Keratinocyte (primary cell): ENCODE measurements at regions not wholly inside any gene's neighbourhood (a gene's known extent, or its start where the extent isn't known, plus 50 kb on each side); places are given as distances from the start of the nearest gene placed in this dataset.

Experiments
- DNase-seq: peaks from one replicate; pipeline ENCODE4 v3.0.0-alpha.2; 2011; ENCODE audit warnings: low read depth, missing footprints, low spot score
- FAIRE-seq: peaks from 2 replicates; lab custom pipeline; 2011; peaks lifted over from hg19 to GRCh38; lab: Jason Lieb, UNC
- H2AFZ ChIP-seq: 2 replicates; pipeline ENCODE4 v1.6.0; 2012; ENCODE audit warnings: low read length, control low read depth, inconsistent platforms; ENCODE audit not compliant: control insufficient read depth
- H3K27ac ChIP-seq: 2 replicates; pipeline ENCODE4 v1.5.1; 2011; ENCODE audit warnings: low read length; ENCODE audit not compliant: control insufficient read depth, insufficient read depth
- H3K27me3 ChIP-seq: 3 replicates; pipeline ENCODE4 v1.6.0; 2011; ENCODE audit warnings: low read length; ENCODE audit not compliant: control insufficient read depth, insufficient read depth; ENCODE audit errors: extremely low read depth
- H3K36me3 ChIP-seq, 2 experiments: 2 replicates in 1 of 2; 3 replicates in 1 of 2; pipeline ENCODE4 v1.5.1; 2011; ENCODE audit warnings: low read length in 2 of 2, mild to moderate bottlenecking in 1 of 2; ENCODE audit not compliant: control insufficient read depth in 2 of 2, insufficient read depth in 2 of 2; ENCODE audit errors: extremely low read depth in 1 of 2
- H3K4me1 ChIP-seq: 3 replicates; pipeline ENCODE4 v1.5.1; 2011; ENCODE audit warnings: low read length; ENCODE audit not compliant: control insufficient read depth, insufficient read depth; ENCODE audit errors: extremely low read depth
- H3K4me2 ChIP-seq: 3 replicates; pipeline ENCODE4 v1.6.0; 2011; ENCODE audit warnings: low read depth, low read length; ENCODE audit not compliant: control insufficient read depth, insufficient read depth; ENCODE audit errors: extremely low read depth
- H3K4me3 ChIP-seq, 3 experiments: fragments of 200-600 bp in 1 of 3; sonication (generic) in 1 of 3; 2 replicates in 2 of 3; 3 replicates in 1 of 3; pipeline ENCODE4 v1.5.1; 2011 to 2016; ENCODE audit warnings: low read length in 3 of 3, mild to moderate bottlenecking in 3 of 3, control low read depth in 2 of 3, inconsistent platforms in 1 of 3, low read depth in 1 of 3, mixed read lengths in 1 of 3, mixed run types in 1 of 3, moderate library complexity in 1 of 3; ENCODE audit not compliant: control insufficient read depth in 2 of 3, insufficient read depth in 2 of 3; ENCODE audit errors: extremely low read depth in 1 of 3
- H3K79me2 ChIP-seq: 2 replicates; pipeline ENCODE4 v1.6.0; 2012; ENCODE audit warnings: low read length; ENCODE audit not compliant: control insufficient read depth, insufficient read depth
- H3K9ac ChIP-seq: 3 replicates; pipeline ENCODE4 v1.6.0; 2011; ENCODE audit warnings: low read length; ENCODE audit not compliant: control insufficient read depth, insufficient read depth; ENCODE audit errors: extremely low read depth
- H3K9me1 ChIP-seq: 3 replicates; pipeline ENCODE4 v1.6.0; 2011; ENCODE audit warnings: low read length; ENCODE audit not compliant: control insufficient read depth, insufficient read depth; ENCODE audit errors: extremely low read depth
- H3K9me3 ChIP-seq: 2 replicates; pipeline ENCODE4 v1.5.1; 2012; ENCODE audit warnings: low read depth, low read length; ENCODE audit not compliant: control insufficient read depth
- H4K20me1 ChIP-seq: 3 replicates; pipeline ENCODE4 v1.6.0; 2011; ENCODE audit warnings: low read length; ENCODE audit not compliant: control insufficient read depth, insufficient read depth; ENCODE audit errors: extremely low read depth
- CTCF ChIP-seq, 3 experiments: IDR thresholded peaks in 1 of 3; conservative IDR thresholded peaks in 1 of 3; optimal IDR thresholded peaks in 1 of 3; 2 replicates in 2 of 3; 3 replicates in 1 of 3; pipeline versions ENCODE3 to v1.5.1; 2011; ENCODE audit warnings: low read length in 3 of 3, mild to moderate bottlenecking in 3 of 3, moderate library complexity in 2 of 3, control low read depth in 1 of 3, inconsistent platforms in 1 of 3; ENCODE audit not compliant: insufficient read depth in 2 of 3; ENCODE audit errors: extremely low read depth in 1 of 3
- EZH2 ChIP-seq: IDR thresholded peaks from one replicate; pipeline ENCODE4 v1.6.1; 2012; ENCODE audit warnings: inconsistent platforms, mild to moderate bottlenecking, low read length, moderate library complexity
- dilution Hi-C: fragments of 300-500 bp; cut with MboI; formaldehyde crosslinking; loops from one replicate; pipeline ENCODE4 v1.7.0; 2020; ENCODE audit warnings: low sequenced_read_pairs; ENCODE audit not compliant: extremely low pct_ligation_motif_present

- DNase-seq (no peak), FAIRE-seq (no peak)
- no peak overlapping the region for H3K27ac ChIP-seq
- H3K79me2 ChIP-seq, result no peaks in the 10 kb centered on the region
- no peak overlapping the region for H3K4me3 ChIP-seq
- no peaks in the 10 kb centered on the region for H4K20me1 ChIP-seq
- no peaks in the 10 kb centered on the region for H3K36me3 ChIP-seq
- H3K9me1 ChIP-seq, result no peaks in the 10 kb centered on the region
- H3K4me2 ChIP-seq, result no peak overlapping the region
- no peak overlapping the region for H3K9ac ChIP-seq
- dilution Hi-C loops, result no loop called here
- H2AFZ ChIP-seq, result no peak overlapping the region
- no peaks in the 10 kb centered on the region for H3K4me1 ChIP-seq
- no peaks in the 10 kb centered on the region for H3K9me3 ChIP-seq
- H3K27me3 ChIP-seq, result no peaks in the 10 kb centered on the region
- TF ChIP-seq CTCF (optimal IDR thresholded peaks at IDR 0.05 in 1 of 3, IDR thresholded peaks at IDR 0.05 in 1 of 3, conservative IDR thresholded peaks at IDR 0.05 in 1 of 3; ENCODE audit: extremely low read depth in 1 of 3, insufficient read depth in 2 of 3, low read length in 3 of 3) (no peak), EZH2 (no peak)
Measured at GRCh38 chr13:80599765-80600164, 258.8 kb upstream of the SPRY2 start.

- no peak for FAIRE-seq
- H3K4me3 ChIP-seq, result no peak overlapping the region
- H3K27me3 ChIP-seq, result no peaks in the 10 kb centered on the region
- H4K20me1 ChIP-seq, result no peaks in the 10 kb centered on the region
- H3K36me3 ChIP-seq, result no peaks in the 10 kb centered on the region
- no peaks in the 10 kb centered on the region for H3K4me1 ChIP-seq
- no peaks in the 10 kb centered on the region for H3K9me1 ChIP-seq
- H3K4me2 ChIP-seq, result no peak overlapping the region
- no peaks in the 10 kb centered on the region for H3K79me2 ChIP-seq
- no peak overlapping the region for H2AFZ ChIP-seq
- H3K27ac ChIP-seq, result no peak overlapping the region
- no peaks in the 10 kb centered on the region for H3K9me3 ChIP-seq
- no peak overlapping the region for H3K9ac ChIP-seq
- DNase-seq, result no peak
- TF ChIP-seq EZH2 (no peak), CTCF (optimal IDR thresholded peaks at IDR 0.05 in 1 of 3, IDR thresholded peaks at IDR 0.05 in 1 of 3, conservative IDR thresholded peaks at IDR 0.05 in 1 of 3; ENCODE audit: extremely low read depth in 1 of 3, insufficient read depth in 2 of 3, low read length in 3 of 3) (no peak)
- dilution Hi-C loops, result no loop called here
Measured at GRCh38 chr13:80598189-80598588, 257.3 kb upstream of the SPRY2 start.
